Endodermal cell (in vitro differentiated cells): ENCODE measurements at regions not wholly inside any gene's neighbourhood (a gene's known extent, or its start where the extent isn't known, plus 50 kb on each side); places are given as distances from the start of the nearest gene placed in this dataset.

Experiments used
- DNase-seq: peaks from one replicate; pipeline ENCODE4 v3.0.0-alpha.2; 2017
- H3K27ac ChIP-seq: 2 replicates; pipeline ENCODE4 v1.5.1; 2013; ENCODE audit warnings: mild to moderate bottlenecking, low read depth, low read length, moderate library complexity
- H3K27me3 ChIP-seq: 2 replicates; pipeline ENCODE4 v1.6.1; 2013; ENCODE audit warnings: mild to moderate bottlenecking, low read length, moderate library complexity; ENCODE audit not compliant: insufficient read depth, control insufficient read depth, poor library complexity, severe bottlenecking
- H3K36me3 ChIP-seq: 2 replicates; pipeline ENCODE4 v1.7.0; 2013; ENCODE audit warnings: mild to moderate bottlenecking, low read length, moderate library complexity; ENCODE audit not compliant: control insufficient read depth, insufficient read depth
- H3K4me1 ChIP-seq: one replicate; pipeline ENCODE4 v1.7.0; 2013; ENCODE audit warnings: low read length; ENCODE audit not compliant: control insufficient read depth, insufficient read depth
- H3K4me3 ChIP-seq: 2 replicates; pipeline ENCODE4 v1.5.1; 2013; ENCODE audit warnings: mild to moderate bottlenecking, low read length, moderate library complexity
- H3K9ac ChIP-seq: 2 replicates; pipeline ENCODE4 v1.6.1; 2013; ENCODE audit warnings: mild to moderate bottlenecking, low read length, moderate library complexity; ENCODE audit not compliant: poor library complexity, severe bottlenecking; ENCODE audit errors: extremely low read depth
- H3K9me3 ChIP-seq: 2 replicates; pipeline ENCODE4 v1.6.1; 2013; ENCODE audit warnings: mild to moderate bottlenecking, low read length, moderate library complexity; ENCODE audit not compliant: control insufficient read depth
- H3K27ac Mint-ChIP-seq: 2 replicates; pipeline ENCODE4 v1.8.0; 2020; ENCODE audit warnings: mixed read lengths
- H3K27me3 Mint-ChIP-seq: 2 replicates; pipeline ENCODE4 v1.8.0; 2021; ENCODE audit warnings: mild to moderate bottlenecking, mixed read lengths; ENCODE audit not compliant: insufficient read depth
- H3K36me3 Mint-ChIP-seq: 2 replicates; pipeline ENCODE4 v1.8.0; 2020; ENCODE audit warnings: low read depth, mixed read lengths
- H3K4me1 Mint-ChIP-seq: 2 replicates; pipeline ENCODE4 v1.8.0; 2020; ENCODE audit warnings: mixed read lengths
- H3K4me3 Mint-ChIP-seq: 2 replicates; pipeline ENCODE4 v1.8.0; 2020; ENCODE audit warnings: mild to moderate bottlenecking, moderate library complexity, mixed read lengths
- H3K9me3 Mint-ChIP-seq: 2 replicates; pipeline ENCODE4 v1.8.0; 2020; ENCODE audit warnings: mild to moderate bottlenecking, mixed read lengths
- CTCF ChIP-seq: fragments of 200-600 bp; sonication (generic); conservative IDR thresholded peaks from 2 replicates; pipeline ENCODE4 v1.5.0; 2021; ENCODE audit warnings: antibody characterized with exemption, mild to moderate bottlenecking
- WGBS, 2 experiments: methylation state at CpG; one replicate each; pipeline versions ENCODE4 v1.1.5 to v1.1.7; 2013; ENCODE audit warnings: missing lambda C conversion rate in 2 of 2, mixed read lengths in 1 of 2; ENCODE audit not compliant: insufficient coverage in 1 of 2, insufficient read length in 1 of 2; 5-methylcytosine and 5-hydroxymethylcytosine counted together

DNA sequence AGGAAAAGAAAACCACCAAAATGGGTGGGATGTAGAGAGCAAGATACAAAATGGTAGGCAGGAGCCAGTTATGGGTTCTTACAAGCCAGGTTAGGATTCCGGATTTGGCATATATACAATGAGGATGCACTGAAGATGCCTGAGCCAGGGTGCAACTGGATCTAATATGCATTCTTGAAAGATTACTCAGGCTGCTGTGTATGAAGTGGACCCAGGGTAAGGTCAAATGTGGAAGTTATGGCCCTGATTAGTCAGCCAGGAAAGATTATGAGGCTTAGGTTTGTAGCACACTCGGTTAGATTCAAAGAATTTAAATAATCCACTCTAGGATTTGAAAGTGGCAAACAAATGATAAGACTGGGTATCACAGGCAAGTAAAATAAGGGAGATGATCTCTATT, 1750.7 kb upstream of the FLRT2 start:
- no peak overlapping the region for H3K27ac ChIP-seq
- Mint-ChIP-seq H3K4me1 (peaks cover 2% of the 10 kb centered on the region), H3K36me3 (no peaks in the 10 kb centered on the region), H3K27me3 (no peaks in the 10 kb centered on the region), H3K27ac (no peak overlapping the region), H3K9me3 (no peaks in the 10 kb centered on the region), H3K4me3 (no peak overlapping the region)
- H3K9me3 ChIP-seq, result no peaks in the 10 kb centered on the region
- H3K27me3 ChIP-seq, result no peaks in the 10 kb centered on the region
- 91% methylated on average over 1 to 2 of the region's 2 CpGs for WGBS, 2 experiments
- no peak for TF ChIP-seq CTCF
- no peaks in the 10 kb centered on the region for H3K4me1 ChIP-seq
- no peak for DNase-seq
- H3K9ac ChIP-seq, result no peak overlapping the region
- H3K36me3 ChIP-seq, result no peaks in the 10 kb centered on the region
- no peak overlapping the region for H3K4me3 ChIP-seq

GRCh38 chr14:83780321-83780720, 1749.6 kb upstream of the FLRT2 start:
- DNase-seq, result no peak
- Histone ChIP-seq H3K27ac (no peak overlapping the region), H3K9ac (no peak overlapping the region), H3K27me3 (no peaks in the 10 kb centered on the region), H3K36me3 (no peaks in the 10 kb centered on the region), H3K4me1 (no peaks in the 10 kb centered on the region), H3K4me3 (no peak overlapping the region), H3K9me3 (no peaks in the 10 kb centered on the region)
- TF ChIP-seq CTCF, result no peak
- no peaks in the 10 kb centered on the region for H3K36me3 Mint-ChIP-seq
- no peaks in the 10 kb centered on the region for H3K9me3 Mint-ChIP-seq
- 66 to 71% methylated on average over 2 to 3 of the region's 3 CpGs for WGBS, 2 experiments
- H3K4me3 Mint-ChIP-seq, result no peak overlapping the region
- peaks cover 2% of the 10 kb centered on the region for H3K4me1 Mint-ChIP-seq
- H3K27ac Mint-ChIP-seq, result no peak overlapping the region
- no peaks in the 10 kb centered on the region for H3K27me3 Mint-ChIP-seq

- Mint-ChIP-seq H3K4me3 (no peak overlapping the region), H3K4me1 (peaks cover 1% of the 10 kb centered on the region), H3K27ac (no peak overlapping the region), H3K36me3 (no peaks in the 10 kb centered on the region), H3K27me3 (no peaks in the 10 kb centered on the region), H3K9me3 (no peaks in the 10 kb centered on the region)
- Histone ChIP-seq H3K9ac (no peak overlapping the region), H3K27ac (no peak overlapping the region), H3K9me3 (no peaks in the 10 kb centered on the region), H3K27me3 (no peaks in the 10 kb centered on the region), H3K4me1 (no peaks in the 10 kb centered on the region), H3K36me3 (no peaks in the 10 kb centered on the region), H3K4me3 (no peak overlapping the region)
- WGBS, 2 experiments, result 71 to 76% methylated on average over 2 of the region's 2 CpGs
- no peak for DNase-seq
- no peak for TF ChIP-seq CTCF
These were observed 1731.5 kb upstream of the FLRT2 start for GRCh38 chr14:83798421-83798820.
